K562 (cell line): ENCODE measurements at regions not wholly inside any gene's neighbourhood (a gene's known extent, or its start where the extent isn't known, plus 50 kb on each side); places are given as distances from the start of the nearest gene placed in this dataset.
"Not testable (repeated sequence)": the region's sequence is repeated elsewhere in the genome, so short reads cannot be mapped to it uniquely, and the experiment has no call there.

Experiments used
- BCLAF1 ChIP-seq, 2 experiments: fragments of 450-650 bp in 1 of 2; IDR thresholded peaks; 2 replicates each; pipeline ENCODE4 v1.6.1; 2011 to 2017; ENCODE audit warnings: low read depth in 2 of 2, antibody characterized with exemption in 1 of 2, borderline replicate concordance in 1 of 2, low read length in 1 of 2, mild to moderate bottlenecking in 1 of 2, mixed read lengths in 1 of 2; ENCODE audit not compliant: control insufficient read depth in 1 of 2
- BRCA1 ChIP-seq, 2 experiments: fragments of 450-650 bp in 1 of 2; sonication (generic) in 1 of 2; formaldehyde crosslinking in 1 of 2; IDR thresholded peaks; 2 replicates each; pipeline versions ENCODE4 v1.5.0 to v1.6.1; 2017 to 2020; ENCODE audit warnings: mild to moderate bottlenecking in 1 of 2, missing genetic modification reagents in 1 of 2
- CC2D1A ChIP-seq: fragments of 450-650 bp; IDR thresholded peaks from 2 replicates; pipeline ENCODE4 v1.6.1; 2017; ENCODE audit warnings: mild to moderate bottlenecking
- CTCF ChIP-seq, 3 experiments: IDR thresholded peaks in 2 of 3; conservative IDR thresholded peaks in 1 of 3; 2 replicates each; pipeline ENCODE4 v1.5.1; 2011 to 2012; ENCODE audit warnings: low read length in 3 of 3, mild to moderate bottlenecking in 3 of 3, control low read depth in 2 of 3, improper control_type of control experiment in 1 of 3, inconsistent platforms in 1 of 3, low read depth in 1 of 3, mixed read lengths in 1 of 3, moderate library complexity in 1 of 3; ENCODE audit not compliant: insufficient read depth in 2 of 3
- FOXJ2 ChIP-seq: fragments of 200-800 bp; sonication (Bioruptor generic); IDR thresholded peaks from 2 replicates; pipeline ENCODE4 v1.6.1; 2016; ENCODE audit warnings: missing genetic modification characterization, missing compliant biosample characterization
- JUND ChIP-seq, 2 experiments: IDR thresholded peaks; 2 replicates in 1 of 2; 3 replicates in 1 of 2; pipeline ENCODE4 v1.6.1; 2011; ENCODE audit warnings: borderline replicate concordance in 2 of 2, low read depth in 2 of 2, low read length in 2 of 2, improper control_type of control experiment in 1 of 2, missing biosample characterization in 1 of 2, missing genetic modification characterization in 1 of 2, missing genetic modification reagents in 1 of 2
- MYNN ChIP-seq, 2 experiments: sonication (generic); formaldehyde crosslinking in 1 of 2; IDR thresholded peaks; 2 replicates each; pipeline versions ENCODE4 v1.5.0 to v1.6.1; 2016 to 2020; ENCODE audit warnings: antibody characterized with exemption in 1 of 2, missing genetic modification reagents in 1 of 2
- POLR2A ChIP-seq: fragments of 450-650 bp; conservative IDR thresholded peaks from 2 replicates; pipeline ENCODE4 v1.6.1; 2016
- POLR2AphosphoS5 ChIP-seq: IDR thresholded peaks from 2 replicates; pipeline ENCODE4 v1.6.1; 2011; ENCODE audit warnings: mild to moderate bottlenecking, low read depth, low read length, moderate library complexity; ENCODE audit not compliant: control insufficient read depth, insufficient read depth
- USF1 ChIP-seq: sonication (generic); formaldehyde crosslinking; IDR thresholded peaks from 2 replicates; pipeline ENCODE4 v1.9.0; 2022; ENCODE audit warnings: mild to moderate bottlenecking, missing genetic modification reagents
- ZBTB34 ChIP-seq: fragments of 250-450 bp; sonication (Bioruptor Pico); IDR thresholded peaks from 2 replicates; pipeline ENCODE4 v1.8.0; 2021; ENCODE audit warnings: mild to moderate bottlenecking, moderate library complexity
- ZBTB40 ChIP-seq, 2 experiments: fragments of 450-650 bp in 1 of 2; sonication (generic) in 1 of 2; formaldehyde crosslinking in 1 of 2; IDR thresholded peaks; 2 replicates each; pipeline versions ENCODE4 v1.7.1 to v1.9.0; 2016 to 2022; ENCODE audit warnings: inconsistent platforms in 1 of 2, mild to moderate bottlenecking in 1 of 2, missing genetic modification reagents in 1 of 2
- ZNF124 ChIP-seq: sonication (generic); formaldehyde crosslinking; IDR thresholded peaks from 2 replicates; pipeline ENCODE4 v1.8.1; 2022; ENCODE audit warnings: missing genetic modification reagents
- ZNF146 ChIP-seq: IDR thresholded peaks from one replicate; pipeline ENCODE4 v1.6.1; 2018; ENCODE audit warnings: missing compliant biosample characterization; ENCODE audit not compliant: unreplicated experiment

GRCh38 chr13:63811428-63812004 lies 2395.9 kb upstream of the PCDH20 start:
- not testable (repeated sequence) for TF ChIP-seq BCLAF1 (IDR thresholded peaks at IDR 0.05; ENCODE audit: borderline replicate concordance in 1 of 2, control insufficient read depth in 1 of 2, low read depth in 2 of 2, low read length in 1 of 2); ZBTB40 (IDR thresholded peaks at IDR 0.05); ZBTB40 (CRISPR knock-in tag; IDR thresholded peaks at IDR 0.05); MYNN (IDR thresholded peaks at IDR 0.05); MYNN (CRISPR knock-in tag; IDR thresholded peaks at IDR 0.05); ZNF124 (CRISPR knock-in tag); ZNF146 (CRISPR knock-in tag); POLR2A; USF1 (CRISPR knock-in tag); CTCF (IDR thresholded peaks at IDR 0.05 in 2 of 3, conservative IDR thresholded peaks at IDR 0.05 in 1 of 3; ENCODE audit: insufficient read depth in 2 of 3, low read depth in 1 of 3, low read length in 3 of 3); JUND (IDR thresholded peaks at IDR 0.05; ENCODE audit: borderline replicate concordance, low read depth, low read length); JUND (tag; IDR thresholded peaks at IDR 0.05; ENCODE audit: borderline replicate concordance, low read depth, low read length); ZBTB34 (CRISPR knock-in tag); BRCA1 (IDR thresholded peaks at IDR 0.05); BRCA1 (CRISPR knock-in tag; IDR thresholded peaks at IDR 0.05); POLR2AphosphoS5; CC2D1A; FOXJ2
